Hepatocyte (in vitro differentiated cells): ENCODE measurements at regions not wholly inside any gene's neighbourhood (a gene's known extent, or its start where the extent isn't known, plus 50 kb on each side); places are given as distances from the start of the nearest gene placed in this dataset.

ENCODE experiments used
- EZH2phosphoT487 ChIP-seq: fragments of 200-600 bp; sonication (generic); IDR thresholded peaks from one replicate; pipeline ENCODE4 v1.6.1; 2018; ENCODE audit warnings: antibody characterized with exemption, mild to moderate bottlenecking, low read depth, moderate library complexity; ENCODE audit not compliant: unreplicated experiment, severe bottlenecking
- TF ChIP-seq, protein P1 (sequence below): fragments of 200-600 bp; sonication (generic); IDR thresholded peaks from 2 replicates; pipeline ENCODE4 v1.5.1; 2016; ENCODE audit warnings: antibody characterized with exemption, mild to moderate bottlenecking; ENCODE audit not compliant: poor library complexity

DNA sequence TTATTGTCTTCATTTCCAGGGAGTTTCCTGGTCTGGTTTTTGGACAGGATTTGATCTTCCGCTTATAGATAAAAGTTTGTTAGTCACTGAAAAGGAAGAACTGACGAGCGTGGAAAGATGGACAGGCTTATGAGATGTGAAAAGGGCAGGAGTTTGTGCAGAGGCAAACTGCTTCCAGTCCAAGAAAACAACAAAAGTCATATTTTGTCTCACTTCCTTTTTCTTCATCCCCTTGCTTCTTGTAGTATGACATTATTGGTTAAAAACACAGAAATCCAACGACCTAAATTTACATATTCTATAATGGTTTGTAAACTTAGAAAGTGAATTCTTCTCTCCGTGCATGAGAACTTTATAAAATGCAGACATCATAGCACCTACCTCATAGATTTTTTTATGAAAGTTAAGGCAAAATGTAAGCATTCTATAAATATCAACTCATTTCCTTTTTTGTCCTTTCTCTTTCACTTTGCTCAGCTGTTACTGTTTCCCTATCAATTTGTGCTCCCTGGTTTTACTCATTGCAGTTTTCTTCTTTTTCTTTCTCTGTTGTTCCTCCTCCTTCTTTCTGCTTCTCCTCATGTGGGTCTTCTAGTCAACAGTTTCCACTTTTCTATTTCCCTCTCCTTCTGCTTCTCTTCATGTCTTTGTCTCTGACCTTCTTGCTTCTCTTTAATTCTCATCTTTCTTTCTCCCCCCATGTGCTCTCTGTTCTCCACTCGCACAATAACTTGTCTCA, 370.2 kb downstream of the ARL4A start:
- TF ChIP-seq, protein P1, sequence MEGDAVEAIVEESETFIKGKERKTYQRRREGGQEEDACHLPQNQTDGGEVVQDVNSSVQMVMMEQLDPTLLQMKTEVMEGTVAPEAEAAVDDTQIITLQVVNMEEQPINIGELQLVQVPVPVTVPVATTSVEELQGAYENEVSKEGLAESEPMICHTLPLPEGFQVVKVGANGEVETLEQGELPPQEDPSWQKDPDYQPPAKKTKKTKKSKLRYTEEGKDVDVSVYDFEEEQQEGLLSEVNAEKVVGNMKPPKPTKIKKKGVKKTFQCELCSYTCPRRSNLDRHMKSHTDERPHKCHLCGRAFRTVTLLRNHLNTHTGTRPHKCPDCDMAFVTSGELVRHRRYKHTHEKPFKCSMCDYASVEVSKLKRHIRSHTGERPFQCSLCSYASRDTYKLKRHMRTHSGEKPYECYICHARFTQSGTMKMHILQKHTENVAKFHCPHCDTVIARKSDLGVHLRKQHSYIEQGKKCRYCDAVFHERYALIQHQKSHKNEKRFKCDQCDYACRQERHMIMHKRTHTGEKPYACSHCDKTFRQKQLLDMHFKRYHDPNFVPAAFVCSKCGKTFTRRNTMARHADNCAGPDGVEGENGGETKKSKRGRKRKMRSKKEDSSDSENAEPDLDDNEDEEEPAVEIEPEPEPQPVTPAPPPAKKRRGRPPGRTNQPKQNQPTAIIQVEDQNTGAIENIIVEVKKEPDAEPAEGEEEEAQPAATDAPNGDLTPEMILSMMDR, result no peak
- no peak for TF ChIP-seq EZH2phosphoT487
